ENCODE measurements at regions not wholly inside any gene's neighbourhood (a gene's known extent, or its start where the extent isn't known, plus 50 kb on each side); places are given as distances from the start of the nearest gene placed in this dataset.

- no peak for TF ChIP-seq CTCF (IDR thresholded peaks at IDR 0.05; ENCODE audit: poor library complexity)
- no peak for TF ChIP-seq EZH2 (IDR thresholded peaks at IDR 0.05; ENCODE audit: borderline replicate concordance)
- TF ChIP-seq EZH2phosphoT487 (IDR thresholded peaks at IDR 0.05; ENCODE audit: low read depth, severe bottlenecking, unreplicated experiment), result no peak
These were observed 62.1 kb upstream of the DCBLD2 start for GRCh38 chr3:98963546-98963945.
